GM12891 (cell line): ENCODE measurements at regions not wholly inside any gene's neighbourhood (a gene's known extent, or its start where the extent isn't known, plus 50 kb on each side); places are given as distances from the start of the nearest gene placed in this dataset.

Experiments
- DNase-seq: peaks from one replicate; pipeline ENCODE4 v3.0.0; 2011; ENCODE audit warnings: low spot score; ENCODE audit not compliant: insufficient read length
- FAIRE-seq: peaks from 2 replicates; lab custom pipeline; 2011; peaks lifted over from hg19 to GRCh38; lab: Jason Lieb, UNC
- PAX5 ChIP-seq: IDR thresholded peaks from 2 replicates; pipeline ENCODE4 v1.6.1; 2011; ENCODE audit warnings: low read length, moderate library complexity, mild to moderate bottlenecking; ENCODE audit not compliant: insufficient read depth, severe bottlenecking
- POLR2A ChIP-seq: IDR thresholded peaks from 2 replicates; pipeline ENCODE4 v1.6.1; 2011; ENCODE audit warnings: low read depth, low read length, control low read depth
- POLR2AphosphoS5 ChIP-seq: IDR thresholded peaks from 2 replicates; pipeline ENCODE4 v1.6.1; 2011; ENCODE audit warnings: low read depth, low read length, control low read depth
- POU2F2 ChIP-seq: IDR thresholded peaks from 2 replicates; pipeline ENCODE4 v1.6.1; 2011; ENCODE audit warnings: low read depth, mild to moderate bottlenecking, control low read depth, low read length, moderate library complexity
- SPI1 ChIP-seq: IDR thresholded peaks from 2 replicates; pipeline ENCODE4 v1.6.1; 2011; ENCODE audit warnings: low read depth, low read length, control low read depth
- TAF1 ChIP-seq: IDR thresholded peaks from 2 replicates; pipeline ENCODE4 v1.6.1; 2011; ENCODE audit warnings: low read depth, low read length, control low read depth

- no peak for TF ChIP-seq POLR2A
- FAIRE-seq (no peak), DNase-seq (no peak)
Observed at GRCh38 chr12:89098441-89099112, 253.7 kb downstream of the DUSP6 start.

- DNase-seq (no peak), FAIRE-seq (no peak)
- TF ChIP-seq POU2F2 (no peak), POLR2A (no peak), PAX5 (no peak), TAF1 (no peak), POLR2AphosphoS5 (no peak), SPI1 (no peak)
Observed at GRCh38 chr12:89092297-89092696, 260.0 kb downstream of the DUSP6 start.

GRCh38 chr12:89091293-89091841, 260.9 kb downstream of the DUSP6 start:
- FAIRE-seq, result no peak
- TF ChIP-seq TAF1, result no peak
- TF ChIP-seq PAX5, result no peak
- TF ChIP-seq POLR2AphosphoS5, result no peak
- no peak for TF ChIP-seq POLR2A
- no peak for TF ChIP-seq POU2F2
- TF ChIP-seq SPI1, result no peak
- no peak for DNase-seq

GRCh38 chr12:89089264-89089663, 263.0 kb downstream of the DUSP6 start:
- no peak for FAIRE-seq
- DNase-seq, result no peak
- TF ChIP-seq POLR2AphosphoS5, result no peak
- TF ChIP-seq POLR2A, result no peak
- no peak for TF ChIP-seq PAX5
- TF ChIP-seq POU2F2, result no peak
- TF ChIP-seq TAF1, result no peak
- TF ChIP-seq SPI1, result no peak

- TF ChIP-seq PAX5, result no peak
- no peak for TF ChIP-seq TAF1
- no peak for TF ChIP-seq SPI1
- no peak for TF ChIP-seq POU2F2
- no peak for TF ChIP-seq POLR2AphosphoS5
- no peak for TF ChIP-seq POLR2A
- FAIRE-seq (no peak), DNase-seq (no peak)
Observed at GRCh38 chr12:89087876-89088275, 264.4 kb downstream of the DUSP6 start.

- no peak for TF ChIP-seq SPI1
- no peak for DNase-seq
- no peak for FAIRE-seq
Observed at GRCh38 chr12:89087149-89087825, 265.0 kb downstream of the DUSP6 start.

- FAIRE-seq (no peak), DNase-seq (no peak)
- TF ChIP-seq POLR2A (no peak), SPI1 (no peak), TAF1 (no peak), POU2F2 (no peak), POLR2AphosphoS5 (no peak), PAX5 (no peak)
Observed at GRCh38 chr12:89085421-89085820, 266.9 kb downstream of the DUSP6 start.

GRCh38 chr12:89084751-89085150, 267.6 kb downstream of the DUSP6 start:
- DNase-seq, result no peak
- FAIRE-seq, result no peak
- TF ChIP-seq POLR2AphosphoS5 (no peak), PAX5 (no peak), SPI1 (no peak), TAF1 (no peak), POLR2A (no peak), POU2F2 (no peak)

GRCh38 chr12:89083491-89083890, 268.8 kb downstream of the DUSP6 start:
- DNase-seq, result no peak
- FAIRE-seq, result no peak
- TF ChIP-seq POLR2A, result no peak
- no peak for TF ChIP-seq POLR2AphosphoS5
- no peak for TF ChIP-seq PAX5
- TF ChIP-seq TAF1, result no peak
- no peak for TF ChIP-seq POU2F2
- no peak for TF ChIP-seq SPI1

- DNase-seq, result no peak
- no peak for TF ChIP-seq PAX5
- FAIRE-seq, result no peak
Observed at GRCh38 chr12:89082370-89082753, 269.9 kb downstream of the DUSP6 start.

GRCh38 chr12:89081719-89082369, 270.5 kb downstream of the DUSP6 start:
- FAIRE-seq (no peak), DNase-seq (no peak)
- TF ChIP-seq SPI1 (no peak), POLR2A (no peak), POLR2AphosphoS5 (no peak)
